Nephron (organoid): ENCODE measurements at regions not wholly inside any gene's neighbourhood (a gene's known extent, or its start where the extent isn't known, plus 50 kb on each side); places are given as distances from the start of the nearest gene placed in this dataset.

Source experiments
- H3K27ac Mint-ChIP-seq, 3 experiments: 2 replicates each; pipeline ENCODE4 v1.8.0; 2020; ENCODE audit warnings: mixed read lengths in 3 of 3, mild to moderate bottlenecking in 2 of 3, moderate library complexity in 1 of 3
- H3K27me3 Mint-ChIP-seq: 2 replicates; pipeline ENCODE4 v1.8.0; 2021; ENCODE audit warnings: low read depth, mild to moderate bottlenecking, moderate library complexity, mixed read lengths
- H3K36me3 Mint-ChIP-seq: 2 replicates; pipeline ENCODE4 v1.8.0; 2020; ENCODE audit warnings: low read depth, mixed read lengths
- H3K4me1 Mint-ChIP-seq: 2 replicates; pipeline ENCODE4 v1.8.0; 2020; ENCODE audit warnings: mixed read lengths
- H3K4me3 Mint-ChIP-seq, 3 experiments: 2 replicates each; pipeline ENCODE4 v1.8.0; 2020; ENCODE audit warnings: mild to moderate bottlenecking in 3 of 3, mixed read lengths in 3 of 3, moderate library complexity in 2 of 3
- H3K9me3 Mint-ChIP-seq: 2 replicates; pipeline ENCODE4 v1.8.0; 2020; ENCODE audit warnings: mixed read lengths
- CTCF ChIP-seq, 3 experiments: fragments of 200-600 bp; sonication (generic); IDR thresholded peaks; one replicate each; pipeline ENCODE4 v1.5.0; 2021; ENCODE audit warnings: antibody characterized with exemption in 3 of 3; ENCODE audit not compliant: unreplicated experiment in 3 of 3

- Mint-ChIP-seq H3K27me3 (no peaks in the 10 kb centered on the region), H3K9me3 (peaks cover 7% of the 10 kb centered on the region), H3K36me3 (peaks cover 50% of the 10 kb centered on the region), H3K4me1 (peaks cover 14% of the 10 kb centered on the region), H3K4me3 (no peak overlapping the region), H3K27ac (no peak overlapping the region)
- no peak for TF ChIP-seq CTCF (IDR thresholded peaks at IDR 0.05; ENCODE audit: unreplicated experiment in 3 of 3)
These were observed 118.0 kb downstream of the MIAT start for GRCh38 chr22:26775394-26775793.

DNA sequence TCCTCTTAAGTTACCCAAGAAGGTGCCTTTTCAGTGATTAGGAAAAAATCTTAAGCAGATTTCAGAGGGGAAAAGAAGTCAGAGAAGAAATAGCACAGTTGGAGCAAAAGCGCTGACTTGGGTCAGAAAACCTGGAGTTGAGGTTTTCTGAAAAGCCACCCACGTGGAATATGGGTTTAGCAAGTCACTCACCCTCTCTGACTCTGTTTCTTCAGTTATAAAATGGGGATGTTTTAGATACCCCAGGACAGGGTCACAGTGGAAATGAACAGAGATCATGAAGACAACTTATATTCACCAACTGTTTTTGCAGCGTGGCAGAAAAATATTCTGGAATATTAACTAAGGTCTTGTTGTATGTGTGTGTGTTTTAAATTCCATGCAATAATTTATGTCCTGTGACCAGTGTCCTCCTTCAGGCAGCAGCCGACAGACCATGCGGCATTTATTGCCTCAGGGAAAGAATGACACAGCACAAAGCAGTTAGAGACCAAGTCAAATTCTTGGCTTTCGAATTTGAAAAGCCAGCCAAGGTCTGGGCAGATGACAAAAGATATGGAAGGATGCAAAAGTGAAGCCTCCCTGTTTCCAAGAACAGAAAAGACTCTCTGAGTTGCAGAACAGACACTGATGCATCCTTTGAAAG is 119.9 kb downstream of the MIAT start:
- no peak for TF ChIP-seq CTCF (IDR thresholded peaks at IDR 0.05; ENCODE audit: unreplicated experiment in 3 of 3)
- H3K9me3 Mint-ChIP-seq = peaks cover 7% of the 10 kb centered on the region
- no peak overlapping the region for H3K4me3 Mint-ChIP-seq
- peaks cover 18% of the 10 kb centered on the region for H3K4me1 Mint-ChIP-seq
- H3K27ac Mint-ChIP-seq = peak overlapping the region; percentile 18 to 45 (median 30)
- H3K27me3 Mint-ChIP-seq = peaks cover 4% of the 10 kb centered on the region
- H3K36me3 Mint-ChIP-seq = peaks cover 61% of the 10 kb centered on the region

- Mint-ChIP-seq H3K4me1 (peaks cover 21% of the 10 kb centered on the region), H3K27ac (peak overlapping the region in 1 of 3 experiments; percentile 14)
These were observed 121.0 kb downstream of the MIAT start for GRCh38 chr22:26778372-26778771.

DNA sequence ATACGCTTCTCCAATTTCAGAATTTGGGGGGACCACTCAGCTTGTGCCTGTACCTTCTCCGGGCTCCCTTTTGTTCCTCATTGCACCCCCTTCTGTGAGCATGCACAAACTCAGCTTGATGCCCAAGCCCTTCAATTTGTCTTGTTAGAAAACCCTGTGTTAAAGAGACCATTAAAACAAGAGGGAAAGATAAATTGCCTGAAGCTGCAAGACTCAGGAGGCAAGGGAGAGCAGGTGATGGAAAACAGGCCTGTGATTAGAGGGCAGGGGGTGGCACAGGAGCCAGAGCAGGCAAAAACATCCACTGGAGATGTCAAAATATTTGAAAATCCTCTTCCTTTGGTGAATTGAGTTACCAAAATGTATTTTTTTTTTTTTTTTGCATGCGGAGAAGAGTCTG is 121.7 kb downstream of the MIAT start:
- Mint-ChIP-seq H3K9me3 (peaks cover 7% of the 10 kb centered on the region), H3K27ac (peak overlapping the region; percentile 14 to 48 (median 46)), H3K4me3 (no peak overlapping the region), H3K36me3 (peaks cover 63% of the 10 kb centered on the region), H3K27me3 (peaks cover 5% of the 10 kb centered on the region), H3K4me1 (peaks cover 28% of the 10 kb centered on the region)
- no peak for TF ChIP-seq CTCF (IDR thresholded peaks at IDR 0.05; ENCODE audit: unreplicated experiment in 3 of 3)

More at GRCh38 chr22:26778372-26778771, 121.0 kb downstream of the MIAT start:
- TF ChIP-seq CTCF (IDR thresholded peaks at IDR 0.05; ENCODE audit: unreplicated experiment in 3 of 3) = no peak
- H3K27me3 Mint-ChIP-seq = peaks cover 5% of the 10 kb centered on the region
- H3K9me3 Mint-ChIP-seq = peaks cover 7% of the 10 kb centered on the region
- peaks cover 63% of the 10 kb centered on the region for H3K36me3 Mint-ChIP-seq
- H3K4me3 Mint-ChIP-seq = no peak overlapping the region

DNA sequence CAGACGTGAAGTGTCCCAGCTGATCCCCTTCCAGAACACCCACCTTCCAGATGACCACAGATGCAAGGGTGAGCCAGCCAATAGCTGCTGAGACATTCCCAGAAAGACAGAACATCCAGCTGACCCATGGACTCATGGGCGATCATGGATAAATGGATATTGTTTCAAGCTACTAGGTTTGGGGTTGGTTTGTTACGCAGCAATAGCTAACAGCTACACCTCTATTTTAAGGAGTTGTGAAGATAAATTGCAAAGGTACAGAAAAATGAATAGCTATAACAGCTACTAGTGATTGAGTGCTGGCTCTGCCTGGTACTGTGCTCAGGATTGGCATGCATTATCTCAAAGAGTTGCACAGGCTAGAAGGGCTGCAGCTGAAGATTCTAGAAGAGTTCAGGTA is 122.5 kb downstream of the MIAT start:
- peaks cover 35% of the 10 kb centered on the region for H3K4me1 Mint-ChIP-seq
- no peak overlapping the region for H3K4me3 Mint-ChIP-seq
- H3K27me3 Mint-ChIP-seq = peaks cover 5% of the 10 kb centered on the region
- no peak overlapping the region for H3K27ac Mint-ChIP-seq
- no peak for TF ChIP-seq CTCF (IDR thresholded peaks at IDR 0.05; ENCODE audit: unreplicated experiment in 3 of 3)
- H3K9me3 Mint-ChIP-seq = peaks cover 3% of the 10 kb centered on the region
- peaks cover 62% of the 10 kb centered on the region for H3K36me3 Mint-ChIP-seq

GRCh38 chr22:26780521-26780920 is 123.1 kb downstream of the MIAT start:
- H3K27ac Mint-ChIP-seq = no peak overlapping the region
- H3K36me3 Mint-ChIP-seq = peaks cover 57% of the 10 kb centered on the region
- H3K4me1 Mint-ChIP-seq = peaks cover 39% of the 10 kb centered on the region
- no peaks in the 10 kb centered on the region for H3K9me3 Mint-ChIP-seq
- TF ChIP-seq CTCF (IDR thresholded peaks at IDR 0.05; ENCODE audit: unreplicated experiment in 3 of 3) = no peak
- H3K27me3 Mint-ChIP-seq = peaks cover 5% of the 10 kb centered on the region
- H3K4me3 Mint-ChIP-seq = no peak overlapping the region
